ENCODE measurements at regions not wholly inside any gene's neighbourhood (a gene's known extent, or its start where the extent isn't known, plus 50 kb on each side); places are given as distances from the start of the nearest gene placed in this dataset.

GRCh38 chr4:65021149-65021548 is 611.9 kb upstream of the TECRL start:
- TF ChIP-seq CTCF (IDR thresholded peaks at IDR 0.05): no peak
- TF ChIP-seq ZFX (IDR thresholded peaks at IDR 0.05; ENCODE audit: borderline replicate concordance): no peak

All from 22Rv1 (cell line).